Right hindlimb (tissue), 1 donor: ENCODE measurements at regions not wholly inside any gene's neighbourhood (a gene's known extent, or its start where the extent isn't known, plus 50 kb on each side); places are given as distances from the start of the nearest gene placed in this dataset.

ENCODE experiments used
- DNase-seq: peaks from one replicate; pipeline ENCODE4 v3.0.0-alpha.2; 2018

- DNase-seq: no peak
Observed at GRCh38 chr1:96333522-96334235, 387.9 kb upstream of the PTBP2 start.

GRCh38 chr1:96334236-96334557, 387.4 kb upstream of the PTBP2 start:
- no peak for DNase-seq

- no peak for DNase-seq
Observed at GRCh38 chr1:96338622-96339021, 383.0 kb upstream of the PTBP2 start.

- no peak for DNase-seq
Observed at GRCh38 chr1:96340686-96341085, 380.9 kb upstream of the PTBP2 start.

- DNase-seq: no peak
Observed at GRCh38 chr1:96346719-96347118, 374.9 kb upstream of the PTBP2 start.

GRCh38 chr1:96349896-96350295, 371.7 kb upstream of the PTBP2 start:
- DNase-seq: no peak

- DNase-seq: no peak
Observed at GRCh38 chr1:96352733-96353132, 368.9 kb upstream of the PTBP2 start.

GRCh38 chr1:96355521-96355920, 366.1 kb upstream of the PTBP2 start:
- no peak for DNase-seq

- DNase-seq: no peak
Observed at GRCh38 chr1:96355961-96356360, 365.6 kb upstream of the PTBP2 start.

GRCh38 chr1:96357141-96357765, 364.3 kb upstream of the PTBP2 start:
- no peak for DNase-seq

- no peak for DNase-seq
Observed at GRCh38 chr1:96358057-96358456, 363.5 kb upstream of the PTBP2 start.

- DNase-seq: no peak
Observed at GRCh38 chr1:96360036-96360795, 361.4 kb upstream of the PTBP2 start.

GRCh38 chr1:96361271-96361856, 360.2 kb upstream of the PTBP2 start:
- DNase-seq: peak; percentile 41

- no peak for DNase-seq
Observed at GRCh38 chr1:96361961-96362360, 359.6 kb upstream of the PTBP2 start.

- DNase-seq: no peak
Observed at GRCh38 chr1:96362623-96363022, 359.0 kb upstream of the PTBP2 start.

GRCh38 chr1:96363826-96364225, 357.8 kb upstream of the PTBP2 start:
- no peak for DNase-seq

GRCh38 chr1:96364576-96364975, 357.0 kb upstream of the PTBP2 start:
- DNase-seq: no peak

GRCh38 chr1:96365076-96365475, 356.5 kb upstream of the PTBP2 start:
- no peak for DNase-seq

- no peak for DNase-seq
Observed at GRCh38 chr1:96365596-96366390, 355.8 kb upstream of the PTBP2 start.

GRCh38 chr1:96366516-96366915, 355.1 kb upstream of the PTBP2 start:
- DNase-seq: no peak

- no peak for DNase-seq
Observed at GRCh38 chr1:96367791-96368190, 353.8 kb upstream of the PTBP2 start.

GRCh38 chr1:96370757-96371156, 350.8 kb upstream of the PTBP2 start:
- no peak for DNase-seq

GRCh38 chr1:96372881-96373280, 348.7 kb upstream of the PTBP2 start:
- no peak for DNase-seq
